ENCODE measurements at regions not wholly inside any gene's neighbourhood (a gene's known extent, or its start where the extent isn't known, plus 50 kb on each side); places are given as distances from the start of the nearest gene placed in this dataset.

DNA sequence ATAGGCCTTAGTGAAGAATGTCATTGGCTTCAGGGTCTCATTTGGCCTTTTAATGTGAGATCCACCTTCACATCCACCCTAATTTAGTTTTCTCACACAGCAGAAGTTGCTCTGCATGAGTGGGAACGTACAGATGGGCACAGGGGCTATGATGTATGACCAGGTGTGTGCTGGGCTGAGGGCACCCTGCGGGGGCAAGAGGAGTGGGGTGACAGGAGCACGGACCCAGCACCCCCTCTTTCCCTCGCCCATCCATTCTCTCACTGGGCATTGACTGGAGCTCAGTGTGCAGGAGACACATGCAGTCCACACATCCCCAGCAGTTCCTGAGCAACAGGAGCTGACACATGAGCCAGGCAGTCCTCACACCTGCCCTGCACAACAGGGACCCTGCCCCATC lies 95.1 kb upstream of the PPP2R2D start:
- intact Hi-C loops (cut with micrococcal nuclease), result no loop called here
- no peaks in the 10 kb centered on the region for H3K79me2 ChIP-seq (ENCODE audit: insufficient read depth, low read length)
- H3K4me3 Mint-ChIP-seq, result no peak overlapping the region
- WGBS (ENCODE audit: insufficient coverage), result 85% methylated on average over 4 of the region's 4 CpGs
- H3K36me3 ChIP-seq (replicated peaks in 1 of 2; ENCODE audit: control insufficient read depth in 1 of 2, insufficient read depth in 2 of 2, low read length in 2 of 2), result no peaks in the 10 kb centered on the region
- H3K9me3 ChIP-seq (replicated peaks in 1 of 2; ENCODE audit: control insufficient read depth in 1 of 2, insufficient read depth in 1 of 2, low read length in 2 of 2), result no peaks in the 10 kb centered on the region
- H2AFZ ChIP-seq (ENCODE audit: insufficient read depth, low read depth, low read length, poor library complexity, severe bottlenecking), result no peak overlapping the region
- no peaks in the 10 kb centered on the region for H3K36me3 Mint-ChIP-seq
- no peaks in the 10 kb centered on the region for H4K20me1 ChIP-seq (ENCODE audit: insufficient read depth, low read length)
- no peaks in the 10 kb centered on the region for H3K4me1 Mint-ChIP-seq
- TF ChIP-seq, protein P1, sequence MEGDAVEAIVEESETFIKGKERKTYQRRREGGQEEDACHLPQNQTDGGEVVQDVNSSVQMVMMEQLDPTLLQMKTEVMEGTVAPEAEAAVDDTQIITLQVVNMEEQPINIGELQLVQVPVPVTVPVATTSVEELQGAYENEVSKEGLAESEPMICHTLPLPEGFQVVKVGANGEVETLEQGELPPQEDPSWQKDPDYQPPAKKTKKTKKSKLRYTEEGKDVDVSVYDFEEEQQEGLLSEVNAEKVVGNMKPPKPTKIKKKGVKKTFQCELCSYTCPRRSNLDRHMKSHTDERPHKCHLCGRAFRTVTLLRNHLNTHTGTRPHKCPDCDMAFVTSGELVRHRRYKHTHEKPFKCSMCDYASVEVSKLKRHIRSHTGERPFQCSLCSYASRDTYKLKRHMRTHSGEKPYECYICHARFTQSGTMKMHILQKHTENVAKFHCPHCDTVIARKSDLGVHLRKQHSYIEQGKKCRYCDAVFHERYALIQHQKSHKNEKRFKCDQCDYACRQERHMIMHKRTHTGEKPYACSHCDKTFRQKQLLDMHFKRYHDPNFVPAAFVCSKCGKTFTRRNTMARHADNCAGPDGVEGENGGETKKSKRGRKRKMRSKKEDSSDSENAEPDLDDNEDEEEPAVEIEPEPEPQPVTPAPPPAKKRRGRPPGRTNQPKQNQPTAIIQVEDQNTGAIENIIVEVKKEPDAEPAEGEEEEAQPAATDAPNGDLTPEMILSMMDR (IDR thresholded peaks at IDR 0.05), result no peak
- no peak overlapping the region for H3K4me3 ChIP-seq (replicated peaks in 1 of 3; ENCODE audit: low read depth in 2 of 3, low read length in 3 of 3)
- no peak overlapping the region for H3K27ac ChIP-seq (ENCODE audit: low read depth in 1 of 2, low read length in 2 of 2)
- H3K27me3 ChIP-seq (ENCODE audit: control insufficient read depth in 2 of 2, insufficient read depth in 2 of 2, low read length in 2 of 2), result no peaks in the 10 kb centered on the region
- H3K4me2 ChIP-seq (replicated peaks; ENCODE audit: extremely low read depth, low read length, poor library complexity, severe bottlenecking), result no peak overlapping the region
- no peak for DNase-seq
- no peak overlapping the region for H3K9ac ChIP-seq (ENCODE audit: insufficient read depth, low read length, poor library complexity, severe bottlenecking)
- peaks cover 0 to 2% (median 0%) of the 10 kb centered on the region in 7 donors for H3K9me3 Mint-ChIP-seq
- H3K4me1 ChIP-seq (ENCODE audit: control insufficient read depth in 1 of 2, insufficient read depth in 2 of 2, low read length in 2 of 2), result no peaks in the 10 kb centered on the region
- H3K27ac Mint-ChIP-seq, result no peak overlapping the region
- H3K27me3 Mint-ChIP-seq (ENCODE audit: low read depth in 3 of 3), result peaks cover 4 to 10% (median 9%) of the 10 kb centered on the region in 3 donors

DNA sequence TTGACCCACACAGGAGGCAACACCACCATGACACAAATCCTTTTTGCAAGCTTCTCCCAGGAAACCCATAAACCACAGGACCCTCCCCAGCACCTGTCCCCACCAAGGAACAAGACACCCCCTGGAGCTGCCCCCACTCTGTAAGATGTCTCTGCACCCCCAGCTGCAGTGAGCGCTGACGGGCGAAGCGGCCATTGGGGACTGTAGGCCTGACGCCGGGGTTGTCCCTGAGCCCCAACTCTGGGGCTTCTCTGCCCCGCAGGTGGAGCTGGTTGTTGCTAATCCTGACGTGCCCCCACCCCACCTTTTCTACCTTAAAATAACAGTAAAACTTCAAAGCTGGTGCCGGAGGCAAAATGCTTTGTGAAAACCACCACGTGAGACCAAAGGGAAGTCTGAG lies 94.7 kb upstream of the PPP2R2D start:
- Mint-ChIP-seq H3K4me3 (no peak overlapping the region), H3K36me3 (no peaks in the 10 kb centered on the region), H3K4me1 (no peaks in the 10 kb centered on the region), H3K27me3 (ENCODE audit: low read depth in 3 of 3) (peaks cover 4 to 10% (median 9%) of the 10 kb centered on the region in 3 donors), H3K27ac (no peak overlapping the region), H3K9me3 (peaks cover 0 to 2% (median 0%) of the 10 kb centered on the region in 7 donors)
- H2AFZ ChIP-seq (ENCODE audit: insufficient read depth, low read depth, low read length, poor library complexity, severe bottlenecking), result no peak overlapping the region
- no peaks in the 10 kb centered on the region for H4K20me1 ChIP-seq (ENCODE audit: insufficient read depth, low read length)
- no peaks in the 10 kb centered on the region for H3K79me2 ChIP-seq (ENCODE audit: insufficient read depth, low read length)
- intact Hi-C loops (cut with micrococcal nuclease), result no loop called here
- H3K4me1 ChIP-seq (ENCODE audit: control insufficient read depth in 1 of 2, insufficient read depth in 2 of 2, low read length in 2 of 2), result no peaks in the 10 kb centered on the region
- H3K9ac ChIP-seq (ENCODE audit: insufficient read depth, low read length, poor library complexity, severe bottlenecking), result no peak overlapping the region
- TF ChIP-seq, protein P1 (IDR thresholded peaks at IDR 0.05), result no peak
- no peaks in the 10 kb centered on the region for H3K36me3 ChIP-seq (replicated peaks in 1 of 2; ENCODE audit: control insufficient read depth in 1 of 2, insufficient read depth in 2 of 2, low read length in 2 of 2)
- no peak overlapping the region for H3K4me2 ChIP-seq (replicated peaks; ENCODE audit: extremely low read depth, low read length, poor library complexity, severe bottlenecking)
- no peaks in the 10 kb centered on the region for H3K27me3 ChIP-seq (ENCODE audit: control insufficient read depth in 2 of 2, insufficient read depth in 2 of 2, low read length in 2 of 2)
- no peak for DNase-seq
- no peak overlapping the region for H3K4me3 ChIP-seq (replicated peaks in 1 of 3; ENCODE audit: low read depth in 2 of 3, low read length in 3 of 3)
- H3K27ac ChIP-seq (ENCODE audit: low read depth in 1 of 2, low read length in 2 of 2), result no peak overlapping the region
- H3K9me3 ChIP-seq (replicated peaks in 1 of 2; ENCODE audit: control insufficient read depth in 1 of 2, insufficient read depth in 1 of 2, low read length in 2 of 2), result no peaks in the 10 kb centered on the region
- WGBS (ENCODE audit: insufficient coverage), result 100% methylated on average over 4 of the region's 10 CpGs

All from CD14-positive monocyte (primary cell).